IPS-NIHi11 (cell line): ENCODE measurements at regions not wholly inside any gene's neighbourhood (a gene's known extent, or its start where the extent isn't known, plus 50 kb on each side); places are given as distances from the start of the nearest gene placed in this dataset.
"Not testable (repeated sequence)": the region's sequence is repeated elsewhere in the genome, so short reads cannot be mapped to it uniquely, and the experiment has no call there.

Experiments
- DNase-seq: peaks from one replicate; pipeline ENCODE4 v3.0.0; 2012; ENCODE audit warnings: mixed read lengths, low spot score

DNA sequence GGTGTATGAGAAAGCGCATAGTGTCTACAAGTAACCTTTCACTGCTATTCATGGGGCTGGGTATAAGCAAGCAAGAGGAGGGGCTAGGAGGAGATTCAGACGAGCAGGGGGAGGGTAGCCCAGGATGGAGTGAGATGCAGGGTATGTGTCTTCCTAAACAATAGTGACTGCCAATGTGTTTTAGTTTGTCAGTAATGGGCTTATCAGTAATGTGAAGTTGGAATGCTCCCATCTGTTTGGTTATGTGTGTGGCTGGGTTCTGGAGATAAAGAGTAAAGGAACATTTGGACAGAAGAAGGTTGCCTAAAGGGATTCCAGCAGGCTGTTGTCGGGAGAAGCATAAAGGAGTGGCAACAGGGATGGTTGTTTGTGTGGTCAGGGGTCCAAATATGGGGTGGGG lies 62.7 kb upstream of the EZR start:
- not testable (repeated sequence) for DNase-seq

DNA sequence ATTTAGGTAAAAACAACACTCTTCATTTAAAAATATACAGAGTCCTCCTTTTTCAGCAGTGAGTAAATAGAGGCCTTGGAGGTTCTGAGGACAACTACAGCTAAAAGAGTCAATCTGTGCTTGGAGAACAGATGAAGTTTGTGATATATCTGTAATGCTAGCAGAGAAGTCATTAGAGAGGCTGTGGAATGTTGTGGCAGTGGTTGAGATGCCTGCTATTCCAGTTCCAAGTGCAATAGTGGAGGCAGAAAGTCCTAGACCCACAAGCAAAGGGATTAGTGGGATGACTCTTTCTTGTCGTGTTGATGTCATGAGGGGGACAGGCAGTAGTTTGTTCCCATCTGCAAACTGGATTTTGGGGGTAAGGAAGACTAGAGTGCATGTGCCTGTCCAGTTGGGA lies 62.1 kb upstream of the EZR start:
- not testable (repeated sequence) for DNase-seq

DNA sequence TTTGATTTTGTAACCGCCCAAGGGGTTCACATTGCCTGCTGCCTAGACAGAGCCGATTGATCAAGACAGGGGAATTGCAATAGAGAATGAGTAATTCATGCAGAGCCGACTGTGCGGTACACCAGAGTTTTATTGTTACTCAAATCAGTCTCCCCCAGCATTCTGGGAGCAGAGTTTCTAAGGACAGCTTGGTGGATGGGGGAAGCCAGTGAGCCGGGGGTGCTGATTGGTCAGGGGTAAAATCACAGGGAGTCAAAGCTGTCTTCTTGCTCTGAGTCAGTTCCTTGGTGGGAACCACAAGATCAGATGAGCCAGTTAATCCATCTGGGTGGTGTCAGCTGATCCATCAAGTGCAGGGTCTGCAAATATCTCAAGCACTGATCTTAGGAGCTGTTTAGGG lies 60.0 kb upstream of the EZR start:
- DNase-seq, result no peak

DNA sequence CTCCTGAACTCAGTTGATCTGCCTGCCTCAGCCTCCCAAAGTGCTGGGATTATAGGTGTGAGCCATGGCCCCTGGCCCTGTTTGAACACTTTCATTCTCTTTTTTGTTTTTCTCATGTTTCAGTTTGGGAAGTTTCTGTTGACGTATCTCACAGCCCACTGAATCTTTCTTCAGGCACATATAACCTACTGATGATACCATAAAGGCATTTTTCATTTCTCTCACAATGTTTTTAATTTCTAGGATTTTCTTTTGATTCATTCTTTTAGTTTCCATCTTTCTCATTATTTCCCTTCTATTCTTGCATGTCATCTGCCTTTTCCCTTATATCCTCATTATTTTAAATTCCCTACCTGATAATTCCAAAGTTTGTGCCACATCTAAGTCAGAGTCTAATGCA lies 58.5 kb upstream of the EZR start:
- DNase-seq, result no peak

DNA sequence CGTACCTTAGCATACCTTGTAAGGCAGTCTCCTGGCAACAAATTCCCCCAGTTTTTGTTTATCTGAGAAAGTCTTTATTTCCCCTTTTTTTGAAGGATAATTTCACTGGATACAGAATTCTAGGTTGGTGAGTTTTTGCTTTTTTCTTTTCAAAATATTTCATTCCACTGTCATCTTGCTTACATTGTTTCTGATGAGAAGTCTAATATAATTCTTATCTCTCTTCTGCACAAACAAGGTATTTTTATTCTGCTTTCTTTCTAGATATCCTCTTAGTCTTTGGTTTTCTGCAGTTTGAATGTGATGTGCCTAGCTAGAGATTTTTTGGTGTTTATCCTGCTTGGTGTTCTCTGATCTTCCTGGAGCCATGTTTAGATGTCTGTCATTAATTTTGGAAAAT lies 57.7 kb upstream of the EZR start:
- no peak for DNase-seq

DNA sequence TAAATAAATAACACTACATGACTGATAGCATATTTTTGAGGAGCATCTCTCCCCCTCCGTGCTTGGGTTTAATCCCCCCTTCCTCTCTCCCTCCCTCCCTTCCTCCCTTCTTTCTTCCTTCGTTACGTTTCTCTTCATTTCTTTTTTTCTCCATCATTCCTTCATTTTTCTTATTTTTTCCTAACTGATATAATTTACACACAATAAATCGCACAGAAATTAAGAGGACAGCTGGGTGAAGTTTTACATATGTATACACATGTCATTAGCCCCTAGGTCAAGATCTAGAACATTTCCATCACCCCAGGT lies 51.4 kb upstream of the EZR start:
- DNase-seq, result no peak

DNA sequence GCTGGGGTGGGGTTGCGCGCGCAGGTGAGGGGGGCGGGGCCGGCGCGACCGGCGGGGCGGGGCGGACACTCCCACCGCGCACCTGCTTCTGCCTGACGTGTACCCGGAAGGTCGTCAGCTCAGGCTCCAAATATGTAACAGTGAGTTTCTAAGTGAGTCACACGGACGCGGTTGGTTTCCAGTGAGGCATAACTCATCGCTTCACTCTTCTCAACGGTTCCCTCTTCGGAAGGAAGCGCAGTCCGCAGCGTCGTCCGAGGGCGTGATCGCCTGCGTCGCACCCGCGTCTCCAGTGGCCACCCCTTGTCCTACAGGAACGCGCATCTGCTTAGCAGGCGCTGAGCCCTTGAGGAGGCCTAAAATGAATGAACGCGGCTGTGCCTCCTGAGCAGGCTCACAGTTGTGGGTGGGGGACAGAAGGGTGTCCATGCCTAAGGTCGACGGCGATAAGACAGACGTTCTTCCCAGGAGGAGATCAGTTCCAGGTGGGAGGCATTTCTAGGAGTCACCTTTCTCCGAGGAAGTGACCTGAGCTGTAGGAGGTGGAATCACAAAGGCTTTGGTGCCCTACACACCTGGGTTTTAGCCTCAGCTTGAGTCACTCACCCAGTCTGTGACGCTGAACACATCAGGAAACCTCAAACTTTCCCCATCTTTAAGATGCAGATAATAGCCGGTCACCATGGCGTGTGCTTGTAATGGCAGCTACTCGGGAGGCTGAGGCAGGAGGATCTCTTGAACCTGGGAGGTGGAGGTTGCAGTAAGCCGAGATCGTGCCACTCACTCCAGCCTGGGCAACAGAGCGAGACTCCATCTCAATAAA lies 50.9 kb upstream of the EZR start:
- DNase-seq, result no peak

DNA sequence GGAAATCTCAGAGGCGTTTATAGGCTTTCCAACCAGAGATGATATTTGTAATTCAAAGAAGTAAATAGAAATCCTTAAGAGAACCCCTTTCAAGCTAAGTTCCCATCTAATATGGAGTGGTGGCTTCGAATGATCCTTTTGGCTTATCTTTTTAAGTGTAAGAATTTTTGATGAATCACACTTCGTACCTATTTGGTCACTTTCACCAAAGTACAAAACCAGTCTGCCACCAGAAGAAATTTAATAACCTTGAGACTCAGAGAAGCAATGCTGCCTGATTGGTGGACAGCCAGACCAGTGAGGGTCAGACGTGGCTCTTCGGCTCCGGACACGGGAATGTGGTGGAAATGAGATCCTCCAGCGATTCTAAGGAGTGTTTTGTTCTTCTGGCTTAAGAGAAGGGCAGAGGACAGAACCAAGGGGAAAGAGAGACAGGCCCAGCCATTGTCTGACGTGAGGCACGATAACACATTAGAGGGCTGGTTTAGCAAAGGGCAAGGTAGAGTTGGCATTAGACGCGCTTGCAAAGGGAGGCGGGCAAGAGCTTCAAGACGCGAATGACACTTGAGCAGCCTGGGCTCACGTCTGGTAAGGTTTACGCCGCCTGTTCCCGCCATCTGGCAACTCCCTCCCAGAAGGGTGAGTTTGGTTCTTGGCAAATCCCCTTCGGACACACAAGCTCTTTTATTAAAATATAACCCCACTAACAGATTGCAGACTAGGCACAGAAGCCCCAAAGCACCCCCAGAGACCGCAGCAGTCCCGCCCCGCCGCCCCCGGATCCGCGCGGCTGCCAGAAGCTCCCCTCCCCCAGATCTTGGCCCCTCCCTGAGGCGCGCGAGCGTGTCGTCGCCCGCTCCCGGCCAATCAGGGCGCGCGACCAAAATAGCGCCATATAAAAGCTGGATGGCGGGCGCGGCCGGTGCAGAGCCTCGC lies 50.0 kb upstream of the EZR start:
- peak; percentile 98 for DNase-seq
